ENCODE measurements at regions not wholly inside any gene's neighbourhood (a gene's known extent, or its start where the extent isn't known, plus 50 kb on each side); places are given as distances from the start of the nearest gene placed in this dataset.
"Not testable (repeated sequence)": the region's sequence is repeated elsewhere in the genome, so short reads cannot be mapped to it uniquely, and the experiment has no call there.

DNA sequence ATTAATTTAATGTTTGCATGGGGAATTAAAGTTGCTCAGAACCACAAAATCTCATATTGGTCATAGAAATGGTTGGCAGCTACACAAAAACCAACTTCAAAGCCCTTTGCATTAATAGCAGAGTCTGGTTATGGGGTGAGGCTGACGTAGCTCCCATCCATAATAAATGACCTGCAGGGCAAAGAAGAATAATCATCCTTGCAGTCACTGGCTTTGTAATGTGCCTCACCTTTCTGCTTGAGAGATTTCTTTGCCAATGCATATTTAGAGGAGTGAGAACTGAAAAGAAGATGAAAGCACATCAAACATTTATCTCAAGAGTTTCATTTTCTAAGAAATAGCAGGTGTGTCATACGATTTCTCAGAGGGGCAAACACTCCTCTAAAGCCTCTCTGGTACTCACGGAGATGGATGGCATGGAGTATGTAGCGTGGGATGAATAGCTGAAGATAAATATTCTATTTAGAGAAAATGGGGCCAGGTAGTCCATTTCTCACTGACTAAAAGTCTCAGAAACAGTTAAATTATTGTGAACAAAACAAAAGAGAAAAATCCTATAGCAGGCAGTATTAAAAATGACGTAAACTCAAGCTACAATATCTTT, 1491.9 kb downstream of the FAM181B start:
- no peak for DNase-seq

DNA sequence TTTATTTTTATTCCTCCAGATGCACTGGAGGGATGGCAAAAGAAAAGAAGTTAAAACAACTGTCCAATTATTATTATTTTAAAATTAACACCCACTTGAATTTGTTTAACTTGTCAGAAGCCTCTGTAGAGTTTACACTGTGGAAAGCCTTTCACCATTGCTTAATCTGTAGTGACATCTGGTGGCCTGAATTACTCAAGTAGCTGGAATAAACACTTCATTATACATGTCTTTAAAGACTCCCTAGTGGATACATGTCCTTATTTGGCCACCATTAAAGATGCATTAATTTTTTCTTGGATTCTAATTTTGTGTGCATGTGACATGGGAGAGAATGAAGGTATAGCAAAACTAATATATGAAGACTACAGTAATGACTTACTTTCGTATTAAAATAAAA, 1496.5 kb downstream of the FAM181B start:
- no peak for DNase-seq

DNA sequence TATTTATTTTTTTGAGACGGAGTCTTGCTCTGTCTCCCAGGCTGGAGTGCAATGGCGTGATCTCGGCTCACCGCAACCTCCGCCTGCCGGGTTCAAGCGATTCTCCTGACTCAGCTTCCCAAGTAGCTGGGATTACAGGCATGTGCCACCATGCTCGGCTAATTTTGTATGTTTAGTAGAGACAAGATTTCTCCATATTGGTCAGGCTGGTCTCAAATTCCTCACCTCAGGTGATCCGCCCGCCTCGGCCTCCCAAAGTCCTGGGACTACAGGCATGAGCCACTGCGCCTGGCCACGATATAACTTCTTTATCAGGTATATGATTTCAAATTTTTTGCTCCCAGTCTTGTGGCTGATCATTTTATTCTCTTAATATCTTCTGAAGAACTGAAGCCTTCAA, 1506.3 kb downstream of the FAM181B start:
- not testable (repeated sequence) for DNase-seq

DNA sequence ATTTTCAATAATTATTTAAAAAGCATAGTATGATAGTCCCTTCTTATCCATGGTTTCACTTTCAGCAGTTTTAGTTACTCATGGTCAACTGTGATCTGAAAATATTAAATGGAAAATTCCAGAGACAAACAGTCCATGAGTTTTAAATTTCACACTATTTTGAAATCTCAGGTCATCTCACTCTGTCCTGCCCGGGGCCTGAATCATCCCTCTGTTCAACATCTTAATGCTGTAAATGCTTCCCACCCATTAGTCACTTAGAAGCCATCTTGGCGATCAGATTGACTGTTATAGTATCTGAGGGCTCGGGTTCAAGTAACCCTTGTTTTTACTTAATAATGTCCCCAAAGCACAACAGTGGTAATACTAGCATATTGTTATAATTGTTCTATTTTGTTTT, 1509.3 kb downstream of the FAM181B start:
- DNase-seq, result no peak

DNA sequence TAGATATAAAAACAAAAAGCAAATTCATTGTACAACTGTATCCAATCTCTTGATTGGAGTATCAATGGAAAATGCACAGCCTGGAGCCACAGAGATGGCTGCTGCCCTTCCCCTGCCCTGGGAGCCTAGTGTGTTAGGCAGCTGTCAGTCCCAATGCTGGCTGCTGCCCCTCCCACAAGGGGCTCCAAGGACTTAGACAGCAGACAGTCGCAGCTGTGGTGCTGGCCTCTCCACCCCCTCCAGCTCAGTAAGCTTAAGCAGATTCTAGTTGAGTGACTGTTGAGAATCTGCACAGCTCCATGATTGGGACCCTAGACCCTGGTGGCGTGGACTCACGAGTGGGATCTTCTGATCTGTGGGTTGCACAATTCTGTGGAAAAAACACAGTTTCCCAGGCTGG, 1511.2 kb downstream of the FAM181B start:
- DNase-seq, result no peak

DNA sequence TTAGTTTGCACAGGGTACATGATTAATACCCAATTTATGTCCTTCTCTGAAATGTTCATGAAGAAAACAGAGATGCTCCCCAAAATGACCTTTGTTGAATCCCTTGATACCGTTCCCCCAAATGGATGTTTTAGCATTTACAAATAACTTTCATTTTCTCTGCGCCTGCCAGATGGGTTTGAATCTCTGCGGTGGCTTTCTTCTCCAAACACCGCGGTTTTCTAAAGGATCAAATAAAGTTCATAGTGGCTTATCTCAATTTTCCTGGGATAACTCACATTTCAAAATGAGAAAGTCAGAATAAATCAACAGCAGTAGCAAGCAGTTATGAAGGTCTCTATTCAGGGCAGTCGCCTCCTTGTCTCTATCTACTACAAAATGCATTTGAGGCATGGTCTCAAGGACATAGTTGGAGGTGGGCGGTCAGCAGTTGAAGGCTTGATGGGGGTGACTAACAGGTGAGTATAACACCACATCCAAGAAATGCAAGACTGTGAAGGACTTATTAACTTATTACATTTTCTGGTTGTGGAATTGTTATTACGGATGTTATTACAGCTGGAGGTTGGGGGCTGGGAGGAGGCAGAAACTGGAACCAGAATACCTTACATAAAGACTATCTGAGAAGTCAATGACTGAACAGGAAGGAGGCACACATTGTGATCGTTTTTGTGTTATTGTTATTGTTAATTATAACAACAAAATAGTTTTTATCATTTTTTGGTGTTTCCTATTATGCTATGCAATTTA, 1513.3 kb downstream of the FAM181B start:
- DNase-seq, result no peak

DNA sequence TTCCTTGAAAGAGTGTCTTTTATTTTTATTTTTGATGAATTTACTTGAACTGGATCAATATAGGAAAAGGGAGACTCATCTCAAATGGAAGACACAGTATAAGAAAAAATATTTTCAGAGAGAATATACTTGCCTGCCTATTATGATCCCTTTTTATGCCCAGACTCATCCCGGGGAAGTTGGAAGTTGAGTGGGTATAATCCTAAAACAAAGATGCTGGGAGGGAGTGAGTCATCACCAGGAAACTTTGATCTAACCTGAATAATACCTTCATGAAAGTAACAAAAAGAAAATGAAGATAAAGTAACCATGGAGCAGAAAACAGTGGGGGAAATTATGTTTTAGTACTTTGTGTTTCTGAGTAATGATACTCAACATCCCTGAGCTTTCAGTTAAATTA, 1514.0 kb downstream of the FAM181B start:
- DNase-seq, result no peak

DNA sequence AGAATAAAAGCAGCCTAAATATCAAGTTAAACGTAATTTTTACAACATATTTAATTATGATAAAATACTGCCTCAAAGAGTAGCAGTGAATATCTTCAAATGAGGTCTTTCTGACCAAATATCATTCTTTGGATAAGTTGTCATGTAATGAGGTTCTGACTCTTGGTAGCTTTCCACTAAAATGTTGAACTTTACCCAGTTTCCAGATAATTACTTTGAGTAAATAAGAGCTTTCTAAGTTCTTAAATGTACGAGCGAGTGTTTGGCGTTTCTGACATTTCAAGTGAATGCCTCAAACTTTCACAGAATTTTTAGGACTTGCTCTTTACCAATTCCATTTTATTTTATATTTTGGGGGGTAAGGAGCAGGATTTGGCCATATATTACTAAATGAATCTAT, 1515.2 kb downstream of the FAM181B start:
- DNase-seq, result no peak

DNA sequence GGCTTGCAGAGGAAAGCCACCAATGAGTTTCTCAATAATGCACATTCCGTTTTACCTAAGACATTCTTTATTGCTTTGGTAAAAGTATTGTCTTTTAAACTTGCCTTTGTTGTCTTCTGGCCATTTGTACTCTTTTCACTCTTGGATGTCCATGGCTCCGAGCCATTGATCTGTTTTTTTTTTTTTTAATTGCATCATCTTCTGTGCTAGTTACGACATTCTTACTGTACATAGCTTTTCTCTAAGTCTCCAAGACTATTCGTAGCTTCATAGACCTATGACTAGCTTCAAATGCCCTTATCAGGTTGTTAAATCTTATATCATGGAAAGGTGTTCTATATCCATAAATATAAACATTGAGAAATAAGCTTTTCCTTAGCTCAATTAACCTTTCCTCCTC, 1522.6 kb downstream of the FAM181B start:
- no peak for DNase-seq

DNA sequence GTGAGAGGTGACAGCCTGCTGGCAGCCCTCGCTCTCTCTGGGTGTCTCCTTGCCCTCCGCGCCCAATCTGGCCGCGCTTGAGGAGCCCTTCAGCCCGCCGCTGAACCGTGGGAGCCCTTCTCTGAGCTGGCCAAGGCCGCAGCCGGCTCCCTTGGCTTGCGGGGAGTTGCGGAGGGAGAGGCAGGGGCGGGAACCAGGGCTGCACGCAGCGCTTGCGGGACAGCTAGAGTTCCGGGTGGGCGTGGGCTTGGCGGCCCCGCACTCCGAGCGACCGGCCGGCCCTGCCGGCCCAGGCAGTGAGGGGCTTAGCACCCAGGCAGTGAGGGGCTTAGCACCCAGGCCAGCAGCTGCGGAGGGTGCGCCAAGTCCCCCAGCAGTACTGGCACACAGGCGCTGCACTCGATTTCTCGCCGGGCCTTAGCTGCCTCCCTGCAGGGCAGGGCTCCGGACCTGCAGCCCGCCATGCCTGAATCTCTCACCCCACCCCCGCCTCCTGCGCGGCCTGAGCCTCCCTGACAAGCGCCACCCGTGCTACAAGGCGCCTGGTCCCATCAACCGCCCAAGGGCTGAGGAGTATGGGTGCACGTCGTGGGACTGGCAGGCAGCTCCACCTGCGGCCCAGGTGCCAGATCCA, 1526.1 kb downstream of the FAM181B start:
- DNase-seq, result no peak

DNA sequence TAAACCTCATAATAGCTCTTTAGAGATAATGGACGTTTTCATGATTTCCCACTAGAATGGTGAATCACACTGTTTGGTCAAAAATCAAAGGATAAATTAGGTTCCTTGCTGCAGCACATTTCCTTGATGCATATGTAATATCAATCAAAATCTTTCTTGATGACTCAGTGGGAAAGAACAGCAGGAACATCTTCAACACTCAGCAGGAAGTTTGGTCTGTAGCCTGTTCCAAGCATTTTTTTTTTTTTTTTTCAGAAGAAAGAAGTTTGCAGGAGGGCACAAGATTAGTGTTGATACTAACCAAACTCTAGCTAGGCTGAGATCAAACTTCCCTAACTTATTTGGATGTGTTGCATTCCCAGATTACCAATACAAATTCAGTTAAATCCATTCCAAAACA, 1529.8 kb downstream of the FAM181B start:
- no peak for DNase-seq

DNA sequence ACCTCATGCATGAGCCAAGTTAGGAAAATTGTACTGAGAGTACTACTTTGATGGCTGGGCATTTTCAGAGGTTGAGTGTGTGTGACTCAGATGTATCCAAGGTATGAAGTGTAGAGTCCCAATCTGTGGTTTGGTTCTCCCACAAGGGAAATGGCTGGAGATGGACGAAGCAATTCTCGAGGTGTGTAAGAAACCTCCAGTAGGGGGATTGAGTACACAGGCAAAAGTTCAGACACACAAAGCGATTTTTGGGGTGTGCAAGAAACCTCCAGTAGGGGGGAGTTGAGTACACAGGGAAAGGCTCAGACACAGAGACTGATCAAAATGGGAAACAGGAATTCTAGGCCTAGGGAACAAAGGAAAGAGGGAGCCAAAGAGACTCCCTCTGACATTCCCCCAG, 1536.3 kb downstream of the FAM181B start:
- no peak for DNase-seq

DNA sequence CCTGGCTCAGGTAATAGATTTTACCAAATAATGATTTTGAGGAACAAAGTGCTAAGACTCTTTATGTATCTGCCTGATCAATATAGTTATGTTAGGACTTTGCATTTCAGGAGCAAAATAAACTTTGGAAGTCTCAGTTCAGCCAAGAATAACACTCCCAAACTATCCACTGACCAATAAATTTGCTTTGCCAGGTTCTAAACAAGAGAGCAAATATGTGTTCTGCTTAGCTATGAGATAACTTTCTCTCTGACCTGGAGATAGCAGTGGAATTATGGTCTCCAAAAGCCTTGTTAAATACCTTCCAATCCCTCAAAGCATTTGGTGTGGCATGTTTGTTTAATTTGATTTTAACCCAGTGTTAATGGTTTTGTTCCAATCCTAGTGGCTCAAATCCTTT, 1541.1 kb downstream of the FAM181B start:
- DNase-seq, result no peak

DNA sequence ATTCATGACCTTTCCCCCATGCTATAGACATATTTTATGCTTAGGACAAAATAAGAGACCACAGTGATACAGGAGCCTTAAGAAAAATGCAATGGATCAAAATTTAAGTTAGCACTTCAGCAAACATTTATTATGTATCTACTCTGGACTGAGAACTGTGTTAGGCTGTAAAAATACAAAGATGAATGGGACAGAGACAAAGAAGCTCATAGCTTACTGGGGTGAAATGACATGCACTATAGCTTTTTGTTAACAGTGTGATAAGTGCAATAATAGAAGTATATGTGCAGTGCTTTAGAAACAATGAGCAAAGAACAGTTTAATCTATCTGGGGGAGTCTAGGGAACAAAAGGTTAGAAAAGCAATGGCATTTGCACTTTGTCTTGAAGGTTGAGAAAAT, 1543.1 kb downstream of the FAM181B start:
- DNase-seq, result no peak

DNA sequence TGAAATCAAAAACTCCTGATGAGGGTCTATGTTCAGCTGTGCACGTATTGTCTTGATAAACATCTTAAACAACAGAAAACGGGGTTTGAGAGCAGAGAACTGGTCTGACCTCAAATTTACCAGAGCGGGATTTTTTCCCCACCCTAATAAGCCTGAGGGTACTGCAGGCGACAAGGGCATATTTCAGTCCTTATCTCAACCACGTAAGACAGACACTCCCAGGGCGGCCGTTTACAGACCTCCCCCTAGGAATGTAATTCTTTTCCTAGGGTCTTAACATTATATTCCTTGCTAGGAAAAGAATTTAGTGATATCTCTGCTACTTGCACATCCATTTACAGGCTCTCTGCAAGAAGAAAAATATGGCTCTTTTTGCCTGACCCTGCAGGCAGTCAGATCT, 1546.6 kb downstream of the FAM181B start:
- DNase-seq, result not testable (repeated sequence)

DNA sequence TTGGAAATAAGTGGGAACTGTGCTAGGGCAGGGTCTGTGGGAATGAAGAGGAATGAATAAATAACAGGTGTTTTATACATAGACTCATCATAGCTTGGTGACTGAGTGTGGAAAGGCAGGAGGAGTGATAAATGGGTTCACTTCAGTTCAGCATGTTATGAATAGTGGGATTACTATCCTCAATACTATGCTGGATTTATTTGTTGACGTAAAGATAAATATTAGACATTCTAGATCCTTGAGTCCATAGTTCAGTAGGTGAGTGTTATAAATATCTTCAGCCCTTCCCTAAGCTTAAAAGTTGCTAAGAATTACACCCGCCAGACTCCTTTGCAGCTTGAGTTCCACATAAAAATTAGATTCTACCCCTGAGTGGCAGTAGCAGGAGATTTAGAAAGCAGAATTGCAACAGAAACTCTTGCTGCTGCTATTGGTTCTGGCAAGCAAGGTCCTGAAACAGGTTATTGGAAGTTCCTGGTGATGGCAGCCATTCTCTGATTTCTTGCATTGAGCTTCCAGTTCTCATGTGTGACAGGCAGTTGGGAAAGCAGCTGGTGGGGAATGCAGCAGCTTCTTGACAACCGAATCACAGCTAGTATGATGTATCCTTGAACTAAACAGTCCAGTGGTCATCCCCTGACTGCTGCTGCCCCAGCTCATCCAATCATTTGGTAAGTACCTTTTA, 1558.9 kb downstream of the FAM181B start:
- DNase-seq, result no peak

DNA sequence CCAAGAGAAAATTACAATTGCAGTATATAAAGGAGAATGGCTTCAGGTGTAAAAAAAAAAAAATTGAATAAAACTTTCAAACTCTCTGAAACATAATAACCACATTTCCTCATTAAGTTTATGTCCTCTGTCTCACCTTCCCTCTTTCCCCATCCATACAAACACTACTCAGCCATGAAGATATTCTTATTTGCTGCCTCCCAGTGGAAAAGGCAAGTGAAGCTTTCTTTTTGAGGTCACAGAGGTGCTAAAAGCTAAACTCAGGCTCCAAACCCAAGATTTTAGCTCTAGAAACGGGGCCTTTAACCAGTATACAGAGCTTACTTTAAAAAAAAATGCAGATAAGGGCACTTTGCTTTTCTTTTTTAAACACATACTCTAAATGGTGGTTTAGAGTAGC, 1568.5 kb downstream of the FAM181B start:
- no peak for DNase-seq

DNA sequence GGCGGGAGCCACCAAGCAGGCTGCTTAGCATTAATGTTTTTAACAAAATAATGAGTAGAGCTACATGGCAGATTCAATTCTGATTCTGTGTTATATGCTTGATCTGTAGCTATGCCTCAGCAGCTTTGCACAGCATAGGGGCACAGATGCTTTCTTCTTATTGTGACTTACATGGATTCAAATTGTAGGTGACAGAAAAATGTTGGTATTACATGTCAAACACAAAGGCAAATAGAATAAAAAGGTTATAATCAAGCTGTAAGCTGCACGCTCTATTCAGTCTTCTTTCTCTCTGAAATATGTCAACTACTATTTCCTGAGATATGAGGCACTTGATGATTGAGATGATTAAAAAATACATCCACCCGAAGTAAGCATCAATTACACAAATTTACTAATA, 1573.8 kb downstream of the FAM181B start:
- DNase-seq, result no peak

DNA sequence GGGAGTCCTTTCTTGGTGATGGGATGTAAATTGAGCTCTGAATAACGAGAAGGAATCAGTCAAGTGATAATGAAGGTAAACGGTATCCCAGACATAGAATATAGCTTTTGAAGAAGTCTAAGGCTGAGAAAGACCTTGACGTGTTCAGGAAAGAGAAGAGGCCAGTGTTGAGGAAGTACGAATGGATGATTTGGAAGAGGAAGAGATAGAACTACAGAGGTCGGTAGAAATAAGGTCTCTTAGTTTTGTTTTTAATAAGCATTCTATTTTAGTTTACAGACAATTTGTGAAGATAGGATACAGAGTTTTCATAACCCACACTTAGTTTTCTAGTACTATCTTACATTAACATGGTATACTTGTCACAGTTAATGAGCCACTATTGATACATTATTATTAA, 1598.1 kb downstream of the FAM181B start:
- DNase-seq, result no peak

DNA sequence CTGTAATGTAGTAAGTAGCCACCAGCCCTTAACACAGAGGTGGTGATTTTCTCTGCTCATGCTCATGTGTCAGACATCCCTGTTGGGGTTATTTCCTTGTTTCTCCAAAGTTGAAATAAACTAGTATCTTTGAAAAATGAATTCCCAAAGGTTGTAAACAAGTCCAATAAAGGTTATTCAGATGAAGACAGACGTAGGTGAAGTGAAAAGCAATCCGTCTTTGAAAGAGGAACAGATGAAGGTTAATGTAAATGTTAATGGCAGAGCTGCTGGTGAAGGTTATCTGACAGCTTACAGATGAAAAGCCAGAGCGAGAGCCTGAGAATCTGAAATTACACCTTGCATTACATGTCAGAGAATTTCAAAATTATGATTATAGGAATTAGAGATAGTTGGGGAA, 1604.0 kb downstream of the FAM181B start:
- no peak for DNase-seq

DNA sequence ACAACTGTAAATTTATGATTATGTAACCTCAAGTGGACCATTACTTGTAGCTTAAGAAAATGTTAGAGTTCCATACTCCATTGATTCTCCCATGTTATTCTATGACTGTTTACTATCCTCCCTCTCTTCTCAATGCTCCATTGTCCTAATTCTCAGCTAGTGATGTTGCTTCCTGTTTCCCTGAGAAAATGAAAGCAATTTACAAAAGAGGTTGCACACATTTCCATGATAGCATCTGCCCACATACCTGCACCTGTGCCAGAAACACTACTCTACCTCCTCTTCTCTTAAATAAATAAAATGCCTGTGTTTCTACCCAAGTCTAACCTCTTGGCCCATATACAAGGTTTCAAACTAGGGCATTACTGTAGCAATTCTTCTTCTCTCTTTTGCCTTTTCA, 1620.9 kb downstream of the FAM181B start:
- no peak for DNase-seq

DNA sequence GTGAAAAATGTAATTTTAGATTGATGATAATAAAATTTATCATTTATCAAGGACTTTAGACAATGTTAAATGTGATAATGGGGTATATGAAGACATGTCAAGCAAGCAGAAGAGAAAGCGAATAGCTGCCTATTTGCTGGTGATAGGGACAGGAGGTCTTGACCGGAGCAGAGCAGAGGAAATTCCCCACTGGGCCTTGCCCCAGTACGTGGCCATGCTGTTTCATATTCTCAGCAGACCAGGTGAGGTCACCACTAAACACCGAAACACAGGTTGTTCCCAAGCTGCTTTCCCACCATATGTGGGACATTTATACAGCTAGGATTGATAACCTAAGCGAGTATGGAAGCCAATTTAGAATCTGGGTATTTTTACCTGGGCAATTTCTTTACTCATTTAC, 1629.6 kb downstream of the FAM181B start:
- DNase-seq, result no peak

DNA sequence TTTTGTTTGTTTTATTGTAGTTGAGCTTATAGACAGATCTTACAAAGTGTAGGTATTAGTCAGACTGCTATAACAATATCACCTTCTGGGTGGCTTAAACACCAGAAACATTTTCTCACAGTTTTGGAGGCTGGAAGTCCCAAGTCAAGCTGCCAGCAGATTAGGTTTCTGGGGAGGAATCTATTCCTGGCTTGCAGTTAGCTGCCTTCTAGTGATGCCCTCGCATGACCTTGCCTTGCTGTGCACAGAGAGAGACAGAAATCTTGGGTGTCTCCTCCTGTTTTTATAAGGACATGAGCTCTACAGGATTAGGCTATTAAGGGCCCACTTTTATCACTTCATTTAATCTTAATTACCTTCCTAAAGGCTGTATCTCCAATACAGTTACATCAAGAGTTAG, 1635.2 kb downstream of the FAM181B start:
- no peak for DNase-seq

DNA sequence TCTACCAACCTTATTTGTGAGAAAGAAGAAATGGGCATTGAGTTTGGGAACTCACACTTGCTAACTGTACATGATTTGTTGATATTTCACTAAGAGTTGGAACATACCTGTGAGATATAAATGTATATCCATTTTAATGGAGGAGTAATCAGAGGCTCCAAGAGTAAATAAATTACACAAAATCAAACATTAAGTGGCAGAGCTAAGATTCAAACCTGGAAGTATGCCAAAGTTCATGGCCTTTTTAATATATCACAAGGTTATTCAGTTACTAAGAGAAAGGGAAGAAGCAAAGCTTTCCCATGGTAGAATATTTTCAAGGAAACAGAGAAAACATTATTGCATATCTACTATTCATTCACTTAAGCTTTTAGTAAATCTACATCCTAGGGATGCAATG, 1641.1 kb downstream of the FAM181B start:
- DNase-seq, result no peak

Data from stimulated activated CD4-positive, alpha-beta T cell treated with anti-CD3 and anti-CD28 coated beads, Interleukin-4, amount 100 ng/mL, for 24 hours (primary cell).